SK-N-SH treated with all-trans-retinoic acid at 6 μM for 48 hours (cell line): ENCODE measurements at regions not wholly inside any gene's neighbourhood (a gene's known extent, or its start where the extent isn't known, plus 50 kb on each side); places are given as distances from the start of the nearest gene placed in this dataset.

Experiments
- ATAC-seq: fragments of 200-7000 bp; cut with Tn5 transposase; 3 replicates; pipeline ENCODE4 v1.9.1; 2020; ENCODE audit warnings: mild to moderate bottlenecking, moderate library complexity
- ARNTL ChIP-seq: fragments of 450-650 bp; formaldehyde crosslinking; IDR thresholded peaks from 2 replicates; pipeline ENCODE4 v1.5.0; 2020; ENCODE audit warnings: low read depth, mild to moderate bottlenecking, moderate library complexity, borderline replicate concordance
- BACH2 ChIP-seq: fragments of 250-450 bp; sonication (Bioruptor Pico); IDR thresholded peaks from 2 replicates; pipeline ENCODE4 v1.9.0; 2021; ENCODE audit warnings: mild to moderate bottlenecking, borderline replicate concordance
- CSRNP3 ChIP-seq: fragments of 250-450 bp; sonication (Bioruptor Pico); IDR thresholded peaks from 2 replicates; pipeline ENCODE4 v1.5.1; 2021; ENCODE audit warnings: mild to moderate bottlenecking, moderate library complexity
- ESRRG ChIP-seq: fragments of 250-450 bp; sonication (Bioruptor Pico); IDR thresholded peaks from 2 replicates; pipeline ENCODE4 v1.6.1; 2021; ENCODE audit warnings: mild to moderate bottlenecking
- GLIS3 ChIP-seq: fragments of 250-450 bp; sonication (Bioruptor Pico); IDR thresholded peaks from 2 replicates; pipeline ENCODE4 v1.5.0; 2020; ENCODE audit warnings: mild to moderate bottlenecking, moderate library complexity
- ISL1 ChIP-seq: fragments of 250-450 bp; sonication (Bioruptor Pico); IDR thresholded peaks from 2 replicates; pipeline ENCODE4 v2.1.2; 2022; ENCODE audit warnings: mild to moderate bottlenecking, moderate library complexity
- OSR1 ChIP-seq: fragments of 250-450 bp; sonication (Bioruptor Pico); IDR thresholded peaks from 2 replicates; pipeline ENCODE4 v1.8.0; 2022; ENCODE audit warnings: moderate library complexity, mild to moderate bottlenecking, inconsistent platforms
- PATZ1 ChIP-seq: fragments of 250-450 bp; sonication (Bioruptor Pico); IDR thresholded peaks from 2 replicates; pipeline ENCODE4 v1.8.0; 2020; ENCODE audit warnings: mild to moderate bottlenecking, moderate library complexity, borderline replicate concordance
- POU6F1 ChIP-seq: fragments of 250-450 bp; sonication (Bioruptor Pico); IDR thresholded peaks from 2 replicates; pipeline ENCODE4 v1.8.0; 2021; ENCODE audit warnings: low read depth, mild to moderate bottlenecking, moderate library complexity, borderline replicate concordance
- PPARA ChIP-seq: fragments of 250-450 bp; sonication (Bioruptor Pico); IDR thresholded peaks from 2 replicates; pipeline ENCODE4 v1.5.0; 2020; ENCODE audit warnings: mild to moderate bottlenecking, borderline replicate concordance
- RARB ChIP-seq: fragments of 250-450 bp; sonication (Bioruptor Pico); IDR thresholded peaks from 2 replicates; pipeline ENCODE4 v1.8.0; 2021; ENCODE audit warnings: mild to moderate bottlenecking, moderate library complexity
- SNAI2 ChIP-seq: fragments of 250-450 bp; sonication (Bioruptor Pico); IDR thresholded peaks from 2 replicates; pipeline ENCODE4 v1.5.0; 2020; ENCODE audit warnings: mild to moderate bottlenecking, moderate library complexity
- TCF4 ChIP-seq: fragments of 250-450 bp; sonication (Bioruptor Pico); IDR thresholded peaks from 2 replicates; pipeline ENCODE4 v1.8.0; 2021; ENCODE audit warnings: mild to moderate bottlenecking, moderate library complexity, borderline replicate concordance
- TSHZ2 ChIP-seq: fragments of 250-450 bp; sonication (Bioruptor Pico); IDR thresholded peaks from 2 replicates; pipeline ENCODE4 v1.5.0; 2020; ENCODE audit warnings: mild to moderate bottlenecking, moderate library complexity
- ZC3H10 ChIP-seq: fragments of 250-450 bp; sonication (Bioruptor Pico); IDR thresholded peaks from 2 replicates; pipeline ENCODE4 v1.5.1; 2021; ENCODE audit warnings: mild to moderate bottlenecking, moderate library complexity
- ZFP3 ChIP-seq: fragments of 250-450 bp; sonication (Bioruptor Pico); IDR thresholded peaks from 2 replicates; pipeline ENCODE4 v1.5.0; 2020; ENCODE audit warnings: mild to moderate bottlenecking, moderate library complexity
- ZFP30 ChIP-seq: fragments of 450-650 bp; formaldehyde crosslinking; IDR thresholded peaks from 2 replicates; pipeline ENCODE4 v1.5.0; 2022; ENCODE audit warnings: mild to moderate bottlenecking, moderate library complexity
- ZNF565 ChIP-seq: fragments of 450-650 bp; formaldehyde crosslinking; conservative IDR thresholded peaks from 2 replicates; pipeline ENCODE4 v1.5.0; 2020; ENCODE audit warnings: low read depth, mild to moderate bottlenecking, moderate library complexity
- ZNF70 ChIP-seq: fragments of 450-650 bp; formaldehyde crosslinking; IDR thresholded peaks from 2 replicates; pipeline ENCODE4 v1.5.0; 2020; ENCODE audit warnings: mild to moderate bottlenecking, moderate library complexity
- ZNF8 ChIP-seq: fragments of 450-650 bp; formaldehyde crosslinking; IDR thresholded peaks from 2 replicates; pipeline ENCODE4 v1.5.0; 2020; ENCODE audit warnings: mild to moderate bottlenecking, moderate library complexity
- TF ChIP-seq, protein P1 (sequence below): fragments of 250-450 bp; sonication (Bioruptor Pico); IDR thresholded peaks from 2 replicates; pipeline ENCODE4 v1.5.1; 2020; ENCODE audit warnings: low read depth, mild to moderate bottlenecking, moderate library complexity

GRCh38 chr7:25731068-25731845, 420.7 kb upstream of the NFE2L3 start (continued):
- no peak for TF ChIP-seq CSRNP3 (CRISPR knock-in tag)
- TF ChIP-seq ZNF8, result no peak
- TF ChIP-seq ZNF565 (CRISPR knock-in tag), result no peak

DNA sequence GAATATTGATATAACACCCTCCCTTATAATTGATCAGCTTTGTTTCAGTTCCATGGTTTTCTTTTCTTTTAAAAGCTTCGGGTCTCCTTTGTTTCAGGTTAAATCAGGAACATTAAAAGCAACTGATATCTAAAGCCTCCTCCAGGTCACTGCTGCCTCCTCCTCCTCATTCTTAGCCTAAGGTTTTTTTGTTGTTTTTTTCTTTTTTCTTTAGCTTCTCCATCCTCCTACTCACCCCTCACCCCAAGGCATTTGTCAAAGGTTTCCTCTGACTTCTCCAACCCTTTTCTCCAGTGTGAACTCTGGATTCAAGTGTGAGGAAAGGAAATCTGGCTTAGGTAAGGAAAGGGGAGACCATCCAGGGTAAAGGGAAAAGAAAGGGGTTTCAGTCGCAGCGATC, 420.2 kb upstream of the NFE2L3 start:
- no peak for ATAC-seq
- TF ChIP-seq TCF4 (CRISPR knock-in tag) (no peak), GLIS3 (CRISPR knock-in tag) (no peak), ZFP30 (CRISPR knock-in tag) (no peak), PPARA (CRISPR knock-in tag) (no peak)

DNA sequence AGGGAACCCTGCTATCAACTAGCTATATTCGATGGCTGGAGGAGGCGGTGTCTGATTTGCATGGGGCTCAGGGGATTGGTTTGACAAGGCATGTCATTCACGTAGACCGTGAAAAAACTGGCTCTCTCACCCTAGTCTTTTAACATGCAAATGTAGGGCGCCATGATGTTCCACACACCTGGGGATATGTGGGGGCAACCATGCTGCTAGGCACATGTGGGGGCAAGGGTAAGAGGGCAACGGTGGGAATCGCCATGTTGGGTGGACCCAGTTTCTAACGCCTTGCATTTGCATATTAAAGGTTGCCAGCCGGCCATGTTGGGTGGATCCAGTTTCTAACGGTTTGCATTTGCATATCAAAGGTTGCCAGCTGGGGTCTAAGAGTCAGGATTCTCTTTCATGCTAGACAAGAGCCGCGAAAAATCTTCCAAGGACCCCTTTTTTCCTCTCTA, 419.2 kb upstream of the NFE2L3 start:
- no peak for ATAC-seq
- no peak for TF ChIP-seq RARB (CRISPR knock-in tag)
- no peak for TF ChIP-seq ESRRG

DNA sequence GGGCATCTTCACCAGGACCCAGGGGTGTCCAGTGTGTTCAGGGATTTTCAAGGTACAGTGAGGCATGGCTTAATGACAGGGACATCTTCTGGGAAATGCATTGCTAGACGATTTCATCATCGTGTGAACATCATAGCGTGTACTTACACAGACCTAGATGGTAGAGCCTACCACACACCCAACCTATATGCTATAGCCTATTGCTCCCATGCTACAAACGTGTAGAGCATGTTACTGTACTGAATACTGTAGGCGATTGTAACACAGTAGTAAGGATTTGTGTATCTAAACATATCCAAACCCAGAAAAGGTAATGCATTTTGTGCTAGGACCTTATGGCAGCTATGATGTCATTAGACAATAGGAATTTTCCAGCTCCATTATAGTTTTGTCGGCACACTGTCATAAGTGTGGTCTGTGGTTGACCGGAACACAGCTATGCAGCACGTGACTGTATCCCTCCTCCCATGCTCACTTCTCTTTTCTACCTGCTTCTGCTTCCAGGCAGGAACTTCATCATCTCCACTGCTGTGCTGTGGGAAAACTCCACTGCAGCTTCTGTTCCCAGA, 416.2 kb upstream of the NFE2L3 start:
- TF ChIP-seq BACH2 (CRISPR knock-in tag) (no peak), TSHZ2 (no peak), ZNF70 (no peak), ARNTL (CRISPR knock-in tag) (no peak), SNAI2 (no peak), ZNF8 (no peak)
- TF ChIP-seq, protein P1, sequence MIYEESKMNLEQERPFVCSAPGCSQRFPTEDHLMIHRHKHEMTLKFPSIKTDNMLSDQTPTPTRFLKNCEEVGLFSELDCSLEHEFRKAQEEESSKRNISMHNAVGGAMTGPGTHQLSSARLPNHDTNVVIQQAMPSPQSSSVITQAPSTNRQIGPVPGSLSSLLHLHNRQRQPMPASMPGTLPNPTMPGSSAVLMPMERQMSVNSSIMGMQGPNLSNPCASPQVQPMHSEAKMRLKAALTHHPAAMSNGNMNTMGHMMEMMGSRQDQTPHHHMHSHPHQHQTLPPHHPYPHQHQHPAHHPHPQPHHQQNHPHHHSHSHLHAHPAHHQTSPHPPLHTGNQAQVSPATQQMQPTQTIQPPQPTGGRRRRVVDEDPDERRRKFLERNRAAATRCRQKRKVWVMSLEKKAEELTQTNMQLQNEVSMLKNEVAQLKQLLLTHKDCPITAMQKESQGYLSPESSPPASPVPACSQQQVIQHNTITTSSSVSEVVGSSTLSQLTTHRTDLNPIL, result no peak
- ATAC-seq, result no peak

- no peak for ATAC-seq
- no peak for TF ChIP-seq POU6F1 (CRISPR knock-in tag)
- no peak for TF ChIP-seq PATZ1
- no peak for TF ChIP-seq ZNF8
- TF ChIP-seq OSR1, result no peak
- no peak for TF ChIP-seq ZFP3 (CRISPR knock-in tag)
- TF ChIP-seq, protein P1, result no peak
- no peak for TF ChIP-seq RARB (CRISPR knock-in tag)
- TF ChIP-seq ZFP30 (CRISPR knock-in tag), result no peak
- TF ChIP-seq ZNF70, result no peak
- TF ChIP-seq CSRNP3 (CRISPR knock-in tag), result no peak
- TF ChIP-seq ZC3H10 (CRISPR knock-in tag), result no peak
- no peak for TF ChIP-seq BACH2 (CRISPR knock-in tag)
- TF ChIP-seq ZNF565 (CRISPR knock-in tag), result no peak
- TF ChIP-seq GLIS3 (CRISPR knock-in tag), result no peak
- TF ChIP-seq TCF4 (CRISPR knock-in tag), result no peak
- no peak for TF ChIP-seq PPARA (CRISPR knock-in tag)
- TF ChIP-seq ISL1 (CRISPR knock-in tag), result no peak
These were observed 413.5 kb upstream of the NFE2L3 start for GRCh38 chr7:25738528-25738927.
